HG02763 (cell line): ENCODE measurements at regions not wholly inside any gene's neighbourhood (a gene's known extent, or its start where the extent isn't known, plus 50 kb on each side); places are given as distances from the start of the nearest gene placed in this dataset.

Source experiments
- ATAC-seq: cut with Tn5 transposase; IDR thresholded peaks from one replicate; pipeline ENCODE4 v1.9.1; 2021; ENCODE audit warnings: mild to moderate bottlenecking, moderate library complexity; ENCODE audit not compliant: unreplicated experiment

DNA sequence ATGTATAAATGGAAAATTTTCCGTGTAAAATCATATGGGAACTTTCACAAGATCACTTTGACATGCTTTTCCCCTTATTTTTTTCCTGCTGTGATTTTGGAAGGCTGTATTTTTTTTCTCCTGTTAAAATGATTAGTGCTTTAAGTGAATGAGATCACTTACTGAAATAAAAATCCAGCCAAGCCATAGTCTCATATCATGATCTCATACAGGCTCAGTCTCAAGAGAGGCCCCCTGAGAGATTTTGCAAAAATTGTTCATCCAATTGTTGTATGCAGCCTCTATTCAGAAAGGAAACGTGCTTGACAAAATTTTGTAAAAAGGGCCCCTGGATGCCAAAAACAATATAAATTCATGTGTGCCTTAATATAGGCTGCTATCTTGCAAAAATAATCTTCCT, 528.2 kb downstream of the HDGFL1 start:
- no peak for ATAC-seq

DNA sequence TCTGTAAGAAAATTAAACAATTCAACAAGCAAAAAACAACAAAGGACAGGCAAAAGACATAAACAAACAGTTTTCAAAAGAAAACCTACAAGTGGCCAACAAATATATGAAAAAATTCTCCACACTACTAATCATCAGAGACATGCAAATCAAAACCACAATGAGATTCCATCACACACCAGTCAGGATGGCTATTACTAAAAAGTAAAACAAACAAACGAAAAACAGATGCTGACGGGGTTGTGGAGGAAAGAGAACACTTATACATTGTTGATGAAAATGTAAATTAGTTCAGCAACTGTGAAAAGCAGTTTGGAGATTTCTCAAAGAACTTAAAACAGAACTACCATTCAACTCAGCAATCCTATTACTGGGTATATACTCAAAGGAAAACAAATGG, 537.6 kb downstream of the HDGFL1 start:
- no peak for ATAC-seq

DNA sequence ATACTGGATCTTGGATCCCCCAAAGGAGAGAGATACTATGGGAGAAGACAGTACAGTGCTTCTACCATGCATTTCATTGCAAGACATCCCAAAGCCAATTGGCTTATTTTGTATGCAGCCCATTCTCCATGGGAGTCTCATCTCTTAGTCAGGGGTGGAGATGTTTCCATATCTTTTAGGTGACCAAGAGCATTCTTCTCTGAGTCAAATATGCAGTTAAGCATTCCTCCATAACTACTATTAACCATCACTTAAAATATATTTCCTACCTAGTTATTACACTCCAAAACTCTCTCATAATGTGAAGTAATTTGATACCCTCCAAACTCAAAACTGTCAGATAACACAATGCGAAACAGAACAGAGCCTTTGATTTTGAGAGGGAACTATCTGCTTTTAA, 542.6 kb downstream of the HDGFL1 start:
- no peak for ATAC-seq

DNA sequence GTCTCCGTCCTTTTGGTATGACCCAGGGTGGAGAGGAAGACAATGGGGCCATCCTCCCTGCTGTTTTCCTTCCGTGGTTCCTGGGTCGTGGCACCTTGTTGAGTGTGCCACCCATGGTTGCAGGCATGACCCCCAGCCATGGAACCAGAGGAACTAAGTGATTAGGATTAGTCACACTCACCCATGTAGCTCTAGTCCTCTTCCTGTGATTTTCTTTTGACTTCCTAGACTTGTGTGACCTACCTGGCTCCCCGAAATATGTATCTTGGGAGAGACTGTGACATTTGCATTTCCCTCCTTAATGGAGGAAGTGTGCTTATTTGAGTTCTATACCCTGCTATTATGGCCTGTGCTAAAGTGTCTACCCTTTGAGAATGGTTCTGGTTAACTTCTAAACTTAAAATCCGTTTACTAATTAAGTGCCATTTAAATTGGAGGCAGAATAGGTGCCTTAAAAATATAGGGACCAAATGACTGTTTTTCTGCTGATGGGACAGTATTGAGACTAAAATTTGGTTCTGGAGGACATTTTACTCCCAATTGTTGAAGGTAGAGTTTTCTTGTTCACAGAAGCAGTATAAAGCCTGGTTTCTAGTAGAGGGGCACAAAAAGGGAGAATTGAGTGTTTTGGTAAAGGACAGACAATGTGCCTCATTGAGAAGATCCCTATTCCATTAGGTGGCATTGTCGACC, 545.6 kb downstream of the HDGFL1 start:
- ATAC-seq, result no peak

DNA sequence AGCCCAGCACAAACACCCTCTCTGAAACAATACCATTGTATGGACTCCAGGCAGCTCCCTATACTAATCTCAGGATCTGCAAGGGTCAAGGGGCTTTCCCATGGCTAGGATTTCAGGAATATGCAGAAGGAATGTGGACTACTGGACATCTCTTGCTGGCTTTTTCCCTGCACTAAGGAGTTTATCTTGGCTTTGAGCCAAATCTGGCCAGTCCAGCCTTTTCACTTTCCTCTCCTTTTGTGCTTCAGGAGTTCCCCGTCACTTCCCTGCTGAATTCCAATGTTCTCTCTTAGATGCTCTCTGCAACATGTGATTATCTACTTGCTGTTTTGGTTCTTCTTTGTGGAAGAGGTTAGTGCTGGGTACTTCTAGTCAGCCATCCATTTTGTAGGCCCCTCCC, 568.2 kb downstream of the HDGFL1 start:
- ATAC-seq, result no peak

DNA sequence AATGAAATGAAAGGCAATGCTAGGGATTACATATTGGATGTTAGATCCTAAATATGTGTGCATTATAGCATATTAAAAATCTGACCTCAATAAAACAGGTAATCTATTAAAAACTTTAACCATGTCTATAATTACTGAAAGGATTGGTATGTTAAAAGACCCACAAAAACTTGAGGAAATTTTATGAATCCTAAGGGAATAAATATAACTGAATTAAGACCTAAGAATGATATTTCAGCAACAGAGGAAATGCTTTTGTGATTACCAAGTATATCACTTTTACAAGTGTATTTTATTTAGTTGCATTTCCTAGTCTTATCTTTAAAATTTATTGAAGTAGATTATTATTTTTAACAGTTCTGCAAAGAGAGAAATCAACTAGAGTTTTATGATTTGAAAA, 571.5 kb downstream of the HDGFL1 start:
- no peak for ATAC-seq

DNA sequence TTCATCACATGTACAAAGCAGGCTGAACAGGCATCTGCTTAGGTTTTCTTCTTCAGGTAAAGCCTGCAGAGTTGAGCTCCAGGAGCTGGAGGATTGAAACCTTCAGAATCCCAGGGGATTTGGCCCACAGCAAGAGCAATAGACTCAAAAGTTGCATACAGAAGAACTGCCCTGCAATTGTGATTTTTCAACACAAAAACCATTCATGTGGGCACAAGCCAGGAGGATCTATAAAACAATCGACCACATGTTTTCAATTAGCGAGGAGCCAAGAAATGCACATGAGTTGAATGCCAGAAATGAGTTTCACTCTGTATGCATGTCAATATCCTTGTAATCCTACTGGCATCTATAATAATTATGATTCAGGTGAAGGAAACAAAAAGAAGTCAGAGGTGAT, 576.4 kb downstream of the HDGFL1 start:
- ATAC-seq, result no peak

DNA sequence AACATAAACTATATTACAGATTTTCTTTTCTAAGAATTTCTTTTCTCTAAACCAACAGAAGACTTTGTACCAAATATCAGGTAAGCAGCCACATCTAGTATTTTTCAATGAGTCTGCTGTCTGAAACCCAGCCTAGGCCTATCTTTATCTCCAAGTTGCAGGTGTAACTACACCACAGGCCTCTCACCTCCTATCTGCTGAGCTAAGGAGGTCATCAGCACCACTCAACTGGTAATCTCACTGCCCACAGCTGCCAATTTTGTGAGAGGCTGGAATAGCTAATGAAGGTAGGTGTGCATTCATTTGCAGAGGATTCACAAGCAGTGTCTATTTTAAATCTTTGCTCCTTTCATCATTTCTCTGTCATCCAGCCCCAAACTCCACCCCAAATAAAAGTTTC, 584.8 kb downstream of the HDGFL1 start:
- no peak for ATAC-seq

DNA sequence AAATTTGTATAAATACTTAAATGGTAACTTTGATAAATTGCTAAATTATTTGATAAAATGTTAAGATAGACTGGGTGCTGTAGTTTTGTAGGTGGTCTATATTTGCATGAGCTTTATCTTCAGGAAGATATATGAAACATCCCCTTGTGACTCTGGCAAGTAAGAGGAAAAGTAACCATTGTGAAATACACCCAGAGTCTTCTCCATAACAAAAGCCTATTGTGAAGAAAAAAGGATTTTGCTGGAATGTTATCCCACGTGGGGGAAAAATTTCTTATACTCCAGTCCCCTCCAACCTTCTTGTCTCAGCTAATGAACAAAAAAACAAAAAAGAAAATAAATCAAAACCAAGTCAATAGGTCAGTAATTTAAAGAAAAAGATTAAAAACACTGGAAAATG, 600.7 kb downstream of the HDGFL1 start:
- no peak for ATAC-seq

DNA sequence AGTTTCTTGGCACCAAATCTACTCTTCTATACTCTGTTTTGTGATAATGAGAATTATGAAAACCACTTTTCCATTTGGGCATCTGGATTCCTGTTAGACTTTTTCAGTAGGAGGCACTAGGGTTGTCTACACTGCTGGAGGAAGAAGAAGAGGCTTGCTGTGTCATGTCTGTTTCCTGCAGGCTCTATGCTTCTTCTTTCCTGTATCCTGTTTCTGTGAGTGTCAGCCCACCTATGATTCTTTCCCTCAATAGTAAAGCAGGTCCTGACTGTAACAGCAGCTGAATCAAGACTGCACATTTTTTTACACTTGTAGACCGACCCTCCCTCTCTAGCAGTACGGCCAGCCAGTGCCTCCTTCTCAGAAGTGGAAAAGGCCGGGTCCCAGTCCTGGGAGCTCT, 603.9 kb downstream of the HDGFL1 start:
- ATAC-seq, result no peak

DNA sequence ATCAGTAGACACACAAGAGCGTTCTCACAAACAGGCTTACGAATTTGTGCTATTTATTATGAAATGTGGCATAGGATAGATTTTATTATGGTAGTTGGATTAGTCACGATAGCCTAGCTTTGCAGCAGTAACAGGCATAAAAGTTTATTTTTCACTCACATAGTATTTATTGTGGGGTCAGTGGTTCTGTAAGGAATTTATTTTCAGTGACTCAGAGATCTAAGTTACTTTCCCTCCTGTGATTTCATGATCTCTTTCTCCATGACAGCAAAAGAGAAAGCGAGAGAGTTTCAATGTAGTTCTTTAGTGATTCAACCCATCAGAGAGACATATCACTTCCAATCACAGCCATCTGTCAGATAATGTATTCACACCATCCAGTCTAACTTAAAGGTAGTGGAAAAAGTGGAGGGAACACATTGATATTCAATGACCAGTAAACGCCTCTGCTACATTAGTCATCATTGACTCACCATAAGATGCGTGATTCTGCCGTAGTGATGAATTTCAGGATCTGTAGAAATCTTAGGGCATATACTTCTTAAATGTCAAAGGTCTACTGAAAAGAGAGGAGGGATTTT, 605.5 kb downstream of the HDGFL1 start:
- no peak for ATAC-seq

DNA sequence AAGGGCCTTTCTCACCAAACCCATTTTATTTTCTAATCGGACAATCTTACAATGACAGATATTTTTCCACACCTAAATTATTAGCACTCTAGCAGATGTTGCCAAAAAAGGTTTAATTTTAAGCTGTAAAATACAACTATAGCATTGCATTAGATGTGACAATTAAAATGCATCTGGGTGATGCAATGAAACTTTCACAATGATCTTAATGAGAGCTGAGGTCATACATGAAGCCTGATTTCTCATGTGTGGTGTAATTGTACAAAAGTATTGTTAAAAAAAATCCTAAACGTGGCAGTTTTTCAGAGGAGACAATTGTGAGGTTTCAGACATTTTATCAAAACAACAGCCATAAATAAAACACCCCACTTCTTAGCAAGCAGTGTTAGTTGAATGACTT, 606.0 kb downstream of the HDGFL1 start:
- ATAC-seq, result no peak

DNA sequence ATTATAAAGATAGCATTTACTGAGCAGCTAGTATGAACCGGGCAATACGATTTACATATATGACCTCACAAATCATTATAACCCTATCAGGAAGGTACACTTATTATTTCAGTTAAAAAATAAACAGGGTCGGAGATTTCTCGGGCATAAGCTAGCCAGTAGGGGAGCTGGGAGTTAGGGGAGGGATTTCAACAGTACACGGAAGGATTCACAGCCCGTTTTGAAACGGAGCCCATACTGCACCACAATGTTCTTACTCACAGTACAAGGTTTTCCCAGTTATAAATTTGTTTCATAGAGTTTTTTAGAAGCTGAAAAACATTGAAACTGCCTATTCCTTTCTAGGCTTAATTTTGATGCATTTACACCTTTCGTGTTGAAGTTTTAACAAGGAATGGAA, 607.1 kb downstream of the HDGFL1 start:
- no peak for ATAC-seq

DNA sequence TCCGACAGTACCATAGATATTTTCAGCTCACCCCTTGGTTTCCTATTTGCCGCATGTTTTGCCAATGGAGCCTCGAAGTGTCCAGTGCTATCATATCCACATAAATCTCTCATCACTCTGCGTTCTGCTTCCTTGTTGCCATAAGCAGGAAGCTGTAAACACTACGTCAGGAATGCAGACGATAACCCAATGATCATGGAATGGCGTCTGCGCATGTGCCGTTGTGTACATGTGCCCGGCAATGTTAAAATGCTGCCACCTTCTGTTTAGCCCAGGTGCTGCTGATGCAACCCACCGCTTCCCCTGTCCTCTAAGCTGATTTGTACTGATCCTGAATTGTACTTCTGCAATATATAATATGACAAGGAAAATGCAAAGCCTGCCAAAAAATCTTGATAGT, 607.5 kb downstream of the HDGFL1 start:
- ATAC-seq, result no peak

DNA sequence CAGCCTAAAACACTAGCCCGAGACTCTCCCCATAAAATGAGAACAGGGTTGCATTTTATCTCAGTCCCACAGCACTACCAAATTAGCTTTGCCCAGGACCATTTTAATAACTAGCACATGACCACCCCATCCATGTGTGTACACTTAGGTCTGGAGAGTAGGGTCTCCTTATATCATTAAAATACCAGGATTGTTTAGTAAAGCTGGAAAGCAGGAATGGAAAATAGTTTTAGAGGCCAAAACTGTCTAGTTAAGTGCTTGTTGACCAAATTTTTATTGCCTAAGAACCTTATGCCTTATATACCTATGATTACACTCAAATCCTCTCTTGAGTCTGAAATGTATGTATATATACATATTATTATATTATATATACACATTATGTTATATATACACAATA, 608.4 kb downstream of the HDGFL1 start:
- no peak for ATAC-seq

DNA sequence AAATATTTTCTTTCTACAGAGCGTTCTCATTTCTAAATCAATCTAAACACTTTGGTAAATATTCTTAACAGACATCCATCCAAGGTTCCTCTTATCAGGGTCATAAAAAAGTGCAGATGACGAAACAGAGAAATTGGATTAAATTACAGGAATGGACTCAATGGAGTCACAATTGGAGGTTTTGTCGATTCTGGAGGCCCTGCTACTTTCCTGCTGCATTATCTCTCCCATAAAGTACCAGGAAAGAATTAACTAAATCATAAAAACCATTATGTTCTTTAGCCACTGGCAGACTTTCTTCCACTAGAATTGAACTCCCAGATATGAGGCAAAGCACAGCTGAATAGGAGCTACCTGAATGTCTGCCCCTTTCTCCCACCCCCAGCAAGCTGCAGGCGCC, 610.6 kb downstream of the HDGFL1 start:
- no peak for ATAC-seq

DNA sequence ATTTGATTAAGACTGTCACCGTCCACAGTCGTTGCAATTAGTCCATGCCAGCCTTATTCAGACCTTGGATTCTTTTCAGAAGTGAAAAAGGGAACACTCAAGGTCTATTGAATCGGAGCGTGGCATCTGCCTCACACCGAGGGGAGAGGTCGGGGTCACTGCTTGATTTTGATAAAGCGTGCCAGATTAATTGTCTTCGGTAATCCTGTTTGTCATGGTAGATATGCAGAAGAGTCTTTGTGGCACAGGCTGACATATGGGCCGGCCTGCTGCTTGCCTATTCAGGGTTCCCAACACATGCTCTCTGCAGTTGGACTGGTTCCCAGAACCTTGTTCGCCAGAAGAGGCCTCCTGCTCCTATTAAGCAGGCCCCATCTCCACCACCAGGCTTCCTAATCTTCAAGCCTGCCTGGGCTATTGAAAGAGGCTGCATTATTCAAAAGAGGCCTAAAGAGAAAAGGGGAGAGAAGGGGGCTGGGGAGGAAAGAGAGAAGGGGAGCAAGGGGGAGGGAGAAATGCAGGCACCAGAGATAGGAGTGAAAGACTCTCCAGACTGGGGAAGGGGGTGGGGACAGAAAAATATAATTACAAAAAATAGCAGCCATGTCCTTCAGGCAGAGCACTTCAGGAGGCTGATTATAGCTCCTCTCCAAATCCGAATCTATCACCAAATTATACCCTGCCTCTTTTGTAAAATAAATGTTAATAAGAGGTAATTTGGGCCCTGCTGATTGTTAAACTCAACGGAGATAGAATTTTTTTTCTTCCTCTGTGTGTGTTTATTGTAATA, 611.3 kb downstream of the HDGFL1 start:
- no peak for ATAC-seq

DNA sequence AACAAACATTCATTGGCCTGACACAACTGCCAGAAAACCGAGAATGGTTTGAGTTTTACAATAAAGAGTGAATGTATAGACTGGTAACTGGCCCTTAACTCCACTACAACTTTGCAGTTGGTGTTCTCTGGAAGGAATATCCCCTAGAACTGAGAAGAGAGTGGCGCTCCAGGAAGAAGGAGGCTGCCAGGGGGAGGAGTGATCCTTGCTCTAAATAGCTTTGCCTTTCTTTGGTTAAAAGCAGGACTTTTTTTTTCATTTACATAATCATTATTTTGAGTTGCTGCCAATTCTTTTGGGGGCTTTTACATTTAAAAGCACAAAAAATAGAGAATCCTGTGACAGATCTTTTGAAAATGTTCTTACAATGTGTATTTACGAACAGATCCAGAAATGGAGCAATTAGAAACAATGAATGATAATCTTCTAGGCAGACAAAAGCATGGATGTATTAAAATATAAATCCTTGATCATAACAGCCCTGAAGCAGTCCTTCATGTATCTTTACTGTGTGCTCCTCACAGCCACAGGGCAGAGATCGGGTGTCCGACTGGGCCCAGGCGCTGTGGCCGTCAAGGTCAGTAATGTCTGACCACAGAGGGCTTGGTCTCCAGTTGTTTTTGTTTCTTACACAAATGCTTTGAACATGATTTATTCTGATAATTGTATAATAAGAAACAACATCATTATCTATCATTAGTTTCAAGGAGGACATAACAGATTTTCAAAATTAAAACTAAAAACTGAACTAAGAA, 612.2 kb downstream of the HDGFL1 start:
- no peak for ATAC-seq

DNA sequence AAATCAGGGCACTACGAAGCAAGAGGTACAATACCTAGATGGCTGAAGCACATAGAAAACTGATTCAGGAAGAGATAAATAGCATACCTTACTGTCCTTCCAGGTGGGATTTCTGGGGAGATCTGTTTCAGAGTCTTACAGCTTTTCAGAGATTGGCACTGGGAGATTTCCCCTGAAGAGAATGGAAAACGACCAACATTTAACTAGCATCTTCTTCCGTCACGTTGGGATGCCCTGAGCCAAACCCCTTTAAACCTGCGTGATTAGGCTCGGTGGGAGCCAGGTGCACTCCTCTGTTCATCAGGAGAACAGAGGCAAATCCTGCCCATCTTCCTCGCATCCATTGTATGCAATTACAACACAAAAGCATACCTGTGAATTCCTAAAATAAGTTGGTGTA, 614.5 kb downstream of the HDGFL1 start:
- ATAC-seq, result no peak

DNA sequence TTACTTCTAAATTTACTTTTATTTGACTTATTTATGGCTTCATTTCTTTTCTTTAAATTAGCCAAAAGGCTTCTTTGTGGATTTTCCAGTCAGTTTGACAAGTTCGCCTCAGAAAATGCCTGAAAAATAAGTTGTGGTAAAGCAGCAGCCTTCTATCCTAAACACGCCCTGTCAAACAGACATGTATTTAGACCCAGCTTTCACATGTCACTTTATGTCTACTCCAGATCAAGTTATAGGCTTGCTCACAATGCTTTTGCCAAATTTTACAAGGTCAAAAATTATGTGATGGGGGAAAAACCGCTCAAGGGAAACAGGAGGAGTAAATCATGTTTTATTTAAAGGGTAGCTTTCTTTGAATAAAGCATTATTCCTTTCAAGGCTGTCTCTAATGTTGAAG, 615.0 kb downstream of the HDGFL1 start:
- ATAC-seq, result no peak

DNA sequence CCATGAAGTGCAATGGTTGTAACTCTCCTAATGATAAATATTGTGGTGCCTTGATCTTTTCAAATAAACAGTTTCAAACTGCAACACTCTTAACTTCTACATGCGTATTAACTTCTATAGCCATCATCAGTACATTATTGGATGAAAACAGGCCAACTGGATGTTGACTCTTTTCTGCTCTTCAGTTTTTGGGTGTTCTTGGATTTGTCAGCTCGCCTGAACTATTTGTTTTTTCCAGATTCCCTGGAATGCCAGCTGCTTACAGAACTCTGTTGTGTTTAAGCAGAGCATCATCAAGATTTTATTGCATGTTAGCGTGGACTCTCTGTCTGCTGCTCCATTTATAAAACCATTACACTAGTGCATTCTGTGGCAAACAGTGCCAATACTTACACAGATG, 626.1 kb downstream of the HDGFL1 start:
- ATAC-seq, result no peak

DNA sequence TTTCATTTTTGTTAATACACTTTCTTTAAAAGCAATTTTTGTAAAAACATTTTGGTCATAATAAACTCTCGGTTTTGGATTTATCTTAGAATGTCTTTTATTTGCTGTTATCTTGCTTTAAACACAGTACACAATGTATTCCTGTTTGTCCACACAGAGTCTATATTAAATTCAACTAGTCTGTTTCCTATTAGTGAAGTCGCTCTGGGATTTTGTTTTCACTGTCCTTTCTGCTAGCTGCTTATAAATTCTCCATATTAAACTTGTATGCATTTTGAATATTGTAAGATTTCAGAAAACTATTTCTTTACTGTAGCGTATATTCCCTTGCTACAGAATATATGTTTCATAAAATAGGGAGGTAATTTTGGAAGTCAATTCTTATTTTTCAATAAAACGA, 630.2 kb downstream of the HDGFL1 start:
- no peak for ATAC-seq
